ENCODE measurements at regions not wholly inside any gene's neighbourhood (a gene's known extent, or its start where the extent isn't known, plus 50 kb on each side); places are given as distances from the start of the nearest gene placed in this dataset.

- no TSS peak for BruUV-seq (replicated peaks)
- Histone ChIP-seq H2AFZ (ENCODE audit: low read length) (no peak overlapping the region), H3K79me2 (ENCODE audit: insufficient read depth, low read depth, low read length) (no peaks in the 10 kb centered on the region), H3K27ac (ENCODE audit: low read depth, low read length, poor library complexity, severe bottlenecking) (no peak overlapping the region), H3K4me1 (ENCODE audit: insufficient read depth, low read length, poor library complexity, severe bottlenecking) (no peaks in the 10 kb centered on the region), H3K36me3 (ENCODE audit: insufficient read depth, low read length) (no peaks in the 10 kb centered on the region), H3K9me3 (ENCODE audit: low read length) (no peaks in the 10 kb centered on the region), H3K9me2 (ENCODE audit: insufficient read depth, low read length) (no peaks in the 10 kb centered on the region), H3K4me2 (ENCODE audit: low read length) (no peak overlapping the region), H3K4me3 (ENCODE audit: low read depth, low read length, poor library complexity, severe bottlenecking) (no peak overlapping the region), H4K20me1 (ENCODE audit: insufficient read depth, low read length) (no peaks in the 10 kb centered on the region)
- ChIA-PET CTCF (ENCODE audit: unreplicated experiment) (no interaction called here), POLR2A (interaction anchor here (0.9 kb wide), 1 partner anchor 1202 kb away, joined by 3 read pairs; no protein-coding TSS in a partner anchor)
- DNase-seq (ENCODE audit: low spot score), result no peak
- intact Hi-C loops (cut with micrococcal nuclease; ENCODE audit: unreplicated experiment), result no loop called here
- TF ChIP-seq EZH2phosphoT487 (IDR thresholded peaks at IDR 0.05; ENCODE audit: borderline replicate concordance, low read depth, low read length), result no peak
- TF ChIP-seq, protein P1, sequence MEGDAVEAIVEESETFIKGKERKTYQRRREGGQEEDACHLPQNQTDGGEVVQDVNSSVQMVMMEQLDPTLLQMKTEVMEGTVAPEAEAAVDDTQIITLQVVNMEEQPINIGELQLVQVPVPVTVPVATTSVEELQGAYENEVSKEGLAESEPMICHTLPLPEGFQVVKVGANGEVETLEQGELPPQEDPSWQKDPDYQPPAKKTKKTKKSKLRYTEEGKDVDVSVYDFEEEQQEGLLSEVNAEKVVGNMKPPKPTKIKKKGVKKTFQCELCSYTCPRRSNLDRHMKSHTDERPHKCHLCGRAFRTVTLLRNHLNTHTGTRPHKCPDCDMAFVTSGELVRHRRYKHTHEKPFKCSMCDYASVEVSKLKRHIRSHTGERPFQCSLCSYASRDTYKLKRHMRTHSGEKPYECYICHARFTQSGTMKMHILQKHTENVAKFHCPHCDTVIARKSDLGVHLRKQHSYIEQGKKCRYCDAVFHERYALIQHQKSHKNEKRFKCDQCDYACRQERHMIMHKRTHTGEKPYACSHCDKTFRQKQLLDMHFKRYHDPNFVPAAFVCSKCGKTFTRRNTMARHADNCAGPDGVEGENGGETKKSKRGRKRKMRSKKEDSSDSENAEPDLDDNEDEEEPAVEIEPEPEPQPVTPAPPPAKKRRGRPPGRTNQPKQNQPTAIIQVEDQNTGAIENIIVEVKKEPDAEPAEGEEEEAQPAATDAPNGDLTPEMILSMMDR (conservative IDR thresholded peaks at IDR 0.05; ENCODE audit: low read length), result no peak
Measured at GRCh38 chr1:105373681-105374080, 1624.0 kb downstream of the AMY1C start.

DNA sequence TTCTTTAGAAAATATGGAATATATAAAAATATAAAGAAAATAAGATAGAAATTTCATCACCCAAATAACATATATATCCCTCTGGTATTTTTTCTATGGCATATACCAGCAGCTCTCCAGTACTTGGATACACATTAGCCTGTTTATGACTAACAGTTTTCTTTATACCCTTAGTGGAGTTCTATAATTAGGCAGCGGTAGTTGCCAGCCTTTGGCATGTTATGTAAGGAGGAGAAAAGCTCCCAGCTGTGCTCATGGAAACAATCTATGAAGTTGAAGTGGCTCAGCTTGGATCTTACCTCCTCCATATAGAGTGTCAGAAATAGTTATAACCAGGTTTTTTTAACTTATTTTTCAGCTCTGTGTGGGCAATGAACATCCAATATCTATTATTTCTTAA lies 1636.8 kb downstream of the AMY1C start:
- H3K36me3 ChIP-seq (ENCODE audit: insufficient read depth, low read length), result no peaks in the 10 kb centered on the region
- no peak overlapping the region for H3K27ac ChIP-seq (ENCODE audit: low read depth, low read length, poor library complexity, severe bottlenecking)
- no peak overlapping the region for H3K4me2 ChIP-seq (ENCODE audit: low read length)
- no peaks in the 10 kb centered on the region for H3K9me2 ChIP-seq (ENCODE audit: insufficient read depth, low read length)
- no peak overlapping the region for H3K4me3 ChIP-seq (ENCODE audit: low read depth, low read length, poor library complexity, severe bottlenecking)
- BruUV-seq (replicated peaks), result no TSS peak
- POLR2A ChIA-PET, result interaction anchor here (0.6 kb wide), 1 partner anchor 17 kb away, joined by 3 read pairs; no protein-coding TSS in a partner anchor
- H2AFZ ChIP-seq (ENCODE audit: low read length), result no peak overlapping the region
- H3K9me3 ChIP-seq (ENCODE audit: low read length), result no peaks in the 10 kb centered on the region
- TF ChIP-seq, protein P1 (conservative IDR thresholded peaks at IDR 0.05; ENCODE audit: low read length), result no peak
- TF ChIP-seq EZH2phosphoT487 (IDR thresholded peaks at IDR 0.05; ENCODE audit: borderline replicate concordance, low read depth, low read length), result no peak
- no peaks in the 10 kb centered on the region for H3K79me2 ChIP-seq (ENCODE audit: insufficient read depth, low read depth, low read length)
- CTCF ChIA-PET (ENCODE audit: unreplicated experiment), result no interaction called here
- no peaks in the 10 kb centered on the region for H4K20me1 ChIP-seq (ENCODE audit: insufficient read depth, low read length)
- H3K4me1 ChIP-seq (ENCODE audit: insufficient read depth, low read length, poor library complexity, severe bottlenecking), result no peaks in the 10 kb centered on the region
- intact Hi-C loops (cut with micrococcal nuclease; ENCODE audit: unreplicated experiment), result no loop called here
- DNase-seq (ENCODE audit: low spot score), result no peak

DNA sequence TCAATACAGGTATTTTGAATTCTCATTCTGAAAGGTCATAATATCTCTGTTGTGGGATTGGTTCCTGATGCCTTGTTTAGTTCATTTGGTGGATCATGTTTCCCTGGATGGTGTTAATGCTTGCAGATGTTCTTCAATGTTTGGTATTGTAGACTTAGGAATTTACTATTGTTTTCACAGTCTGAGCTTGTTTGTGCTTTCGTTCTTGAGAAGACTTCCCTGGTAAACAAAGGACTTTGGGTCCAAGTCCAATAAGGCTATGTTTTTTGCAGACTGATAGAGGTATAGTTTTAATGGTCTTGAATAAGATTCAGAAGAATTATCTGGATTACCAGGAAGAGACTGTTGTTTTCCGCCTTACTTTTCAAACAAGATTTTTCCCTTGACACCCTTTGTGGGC lies 1646.3 kb downstream of the AMY1C start:
- no peak for DNase-seq (ENCODE audit: low spot score)
- CTCF ChIA-PET (ENCODE audit: unreplicated experiment), result no interaction called here
- BruUV-seq (replicated peaks), result no TSS peak
- Histone ChIP-seq H3K9me2 (ENCODE audit: insufficient read depth, low read length) (no peaks in the 10 kb centered on the region), H3K9me3 (ENCODE audit: low read length) (no peaks in the 10 kb centered on the region), H4K20me1 (ENCODE audit: insufficient read depth, low read length) (no peaks in the 10 kb centered on the region), H3K36me3 (ENCODE audit: insufficient read depth, low read length) (no peaks in the 10 kb centered on the region), H3K4me2 (ENCODE audit: low read length) (no peak overlapping the region), H3K4me1 (ENCODE audit: insufficient read depth, low read length, poor library complexity, severe bottlenecking) (no peaks in the 10 kb centered on the region), H2AFZ (ENCODE audit: low read length) (no peak overlapping the region), H3K4me3 (ENCODE audit: low read depth, low read length, poor library complexity, severe bottlenecking) (no peak overlapping the region), H3K27ac (ENCODE audit: low read depth, low read length, poor library complexity, severe bottlenecking) (no peak overlapping the region), H3K79me2 (ENCODE audit: insufficient read depth, low read depth, low read length) (no peaks in the 10 kb centered on the region)
- TF ChIP-seq, protein P1 (conservative IDR thresholded peaks at IDR 0.05; ENCODE audit: low read length), result no peak
- no peak for TF ChIP-seq EZH2phosphoT487 (IDR thresholded peaks at IDR 0.05; ENCODE audit: borderline replicate concordance, low read depth, low read length)
- POLR2A ChIA-PET, result no interaction called here
- intact Hi-C loops (cut with micrococcal nuclease; ENCODE audit: unreplicated experiment), result no loop called here

Measured in OCI-LY7 (cell line).